GM19035 (cell line): ENCODE measurements at regions not wholly inside any gene's neighbourhood (a gene's known extent, or its start where the extent isn't known, plus 50 kb on each side); places are given as distances from the start of the nearest gene placed in this dataset.
"Not testable (repeated sequence)": the region's sequence is repeated elsewhere in the genome, so short reads cannot be mapped to it uniquely, and the experiment has no call there.

Experiments
- ATAC-seq: cut with Tn5 transposase; IDR thresholded peaks from one replicate; pipeline ENCODE4 v1.9.1; 2021; ENCODE audit not compliant: unreplicated experiment

GRCh38 chr16:21422824-21423223 lies 144.7 kb upstream of the CRYM start:
- ATAC-seq = not testable (repeated sequence)

- not testable (repeated sequence) for ATAC-seq
These were observed 126.6 kb upstream of the CRYM start for GRCh38 chr16:21404699-21405098.

GRCh38 chr16:21397866-21398265 lies 119.8 kb upstream of the CRYM start:
- not testable (repeated sequence) for ATAC-seq

GRCh38 chr16:21396545-21396944 lies 118.5 kb upstream of the CRYM start:
- not testable (repeated sequence) for ATAC-seq

- not testable (repeated sequence) for ATAC-seq
These were observed 112.5 kb upstream of the CRYM start for GRCh38 chr16:21390634-21391033.

GRCh38 chr16:21389860-21390259 lies 111.8 kb upstream of the CRYM start:
- ATAC-seq = not testable (repeated sequence)

- not testable (repeated sequence) for ATAC-seq
These were observed 109.7 kb upstream of the CRYM start for GRCh38 chr16:21387757-21388156.

GRCh38 chr16:21386201-21386915 lies 108.3 kb upstream of the CRYM start:
- not testable (repeated sequence) for ATAC-seq

- ATAC-seq = not testable (repeated sequence)
These were observed 105.6 kb upstream of the CRYM start for GRCh38 chr16:21383682-21384081.

- ATAC-seq = not testable (repeated sequence)
These were observed 101.6 kb upstream of the CRYM start for GRCh38 chr16:21379645-21380044.

GRCh38 chr16:21376196-21376899 lies 98.3 kb upstream of the CRYM start:
- ATAC-seq = not testable (repeated sequence)

- not testable (repeated sequence) for ATAC-seq
These were observed 97.2 kb upstream of the CRYM start for GRCh38 chr16:21375334-21375733.

GRCh38 chr16:21373454-21373853 lies 95.4 kb upstream of the CRYM start:
- not testable (repeated sequence) for ATAC-seq

- ATAC-seq = not testable (repeated sequence)
These were observed 94.8 kb upstream of the CRYM start for GRCh38 chr16:21372862-21373261.

- not testable (repeated sequence) for ATAC-seq
These were observed 94.2 kb upstream of the CRYM start for GRCh38 chr16:21372162-21372835.

- ATAC-seq = not testable (repeated sequence)
These were observed 92.7 kb upstream of the CRYM start for GRCh38 chr16:21370791-21371190.

GRCh38 chr16:21368973-21369942 lies 91.2 kb upstream of the CRYM start:
- ATAC-seq = not testable (repeated sequence)

GRCh38 chr16:21367733-21368421 lies 89.8 kb upstream of the CRYM start:
- ATAC-seq = not testable (repeated sequence)

- not testable (repeated sequence) for ATAC-seq
These were observed 88.9 kb upstream of the CRYM start for GRCh38 chr16:21366998-21367397.

GRCh38 chr16:21365541-21365940 lies 87.5 kb upstream of the CRYM start:
- not testable (repeated sequence) for ATAC-seq
